GM12878 (cell line): ENCODE measurements at regions not wholly inside any gene's neighbourhood (a gene's known extent, or its start where the extent isn't known, plus 50 kb on each side); places are given as distances from the start of the nearest gene placed in this dataset.

Experiments
- CTCF ChIP-seq, 3 experiments: IDR thresholded peaks in 2 of 3; conservative IDR thresholded peaks in 1 of 3; 2 replicates each; pipeline ENCODE4 v1.5.1; 2011; ENCODE audit warnings: low read depth in 3 of 3, low read length in 3 of 3, mild to moderate bottlenecking in 3 of 3, control low read depth in 2 of 3, moderate library complexity in 2 of 3, inconsistent platforms in 1 of 3, mixed read lengths in 1 of 3; ENCODE audit not compliant: control insufficient read depth in 2 of 3, insufficient read depth in 1 of 3; ENCODE audit errors: extremely low read depth in 1 of 3
- ETV6 ChIP-seq, 2 experiments: fragments of 450-650 bp in 1 of 2; IDR thresholded peaks in 1 of 2; conservative IDR thresholded peaks in 1 of 2; 2 replicates each; pipeline ENCODE4 v1.6.1; 2014; ENCODE audit warnings: antibody characterized with exemption in 1 of 2, borderline replicate concordance in 1 of 2, low read depth in 1 of 2, mild to moderate bottlenecking in 1 of 2, moderate library complexity in 1 of 2
- FOXK2 ChIP-seq: fragments of 450-650 bp; IDR thresholded peaks from 2 replicates; pipeline ENCODE4 v1.6.1; 2017; ENCODE audit warnings: mild to moderate bottlenecking, moderate library complexity
- GABPA ChIP-seq: IDR thresholded peaks from 2 replicates; pipeline ENCODE4 v1.6.1; 2014; ENCODE audit warnings: antibody characterized with exemption, low read depth, mild to moderate bottlenecking, inconsistent platforms
- NFYB ChIP-seq: IDR thresholded peaks from 2 replicates; pipeline ENCODE4 v1.6.1; 2011; ENCODE audit warnings: low read depth, mild to moderate bottlenecking, low read length, improper control_type of control experiment, moderate library complexity; ENCODE audit not compliant: insufficient read depth
- POLR2AphosphoS5 ChIP-seq: IDR thresholded peaks from 2 replicates; pipeline ENCODE4 v1.6.1; 2011; ENCODE audit warnings: mild to moderate bottlenecking, low read length, inconsistent platforms
- WRNIP1 ChIP-seq: IDR thresholded peaks from 2 replicates; pipeline ENCODE4 v1.6.1; 2011; ENCODE audit warnings: low read depth, low read length, improper control_type of control experiment, borderline replicate concordance
- TF ChIP-seq, protein P1 (sequence below): fragments of 450-650 bp; IDR thresholded peaks from 2 replicates; pipeline ENCODE4 v1.6.1; 2016; ENCODE audit warnings: mild to moderate bottlenecking, moderate library complexity, borderline replicate concordance

DNA sequence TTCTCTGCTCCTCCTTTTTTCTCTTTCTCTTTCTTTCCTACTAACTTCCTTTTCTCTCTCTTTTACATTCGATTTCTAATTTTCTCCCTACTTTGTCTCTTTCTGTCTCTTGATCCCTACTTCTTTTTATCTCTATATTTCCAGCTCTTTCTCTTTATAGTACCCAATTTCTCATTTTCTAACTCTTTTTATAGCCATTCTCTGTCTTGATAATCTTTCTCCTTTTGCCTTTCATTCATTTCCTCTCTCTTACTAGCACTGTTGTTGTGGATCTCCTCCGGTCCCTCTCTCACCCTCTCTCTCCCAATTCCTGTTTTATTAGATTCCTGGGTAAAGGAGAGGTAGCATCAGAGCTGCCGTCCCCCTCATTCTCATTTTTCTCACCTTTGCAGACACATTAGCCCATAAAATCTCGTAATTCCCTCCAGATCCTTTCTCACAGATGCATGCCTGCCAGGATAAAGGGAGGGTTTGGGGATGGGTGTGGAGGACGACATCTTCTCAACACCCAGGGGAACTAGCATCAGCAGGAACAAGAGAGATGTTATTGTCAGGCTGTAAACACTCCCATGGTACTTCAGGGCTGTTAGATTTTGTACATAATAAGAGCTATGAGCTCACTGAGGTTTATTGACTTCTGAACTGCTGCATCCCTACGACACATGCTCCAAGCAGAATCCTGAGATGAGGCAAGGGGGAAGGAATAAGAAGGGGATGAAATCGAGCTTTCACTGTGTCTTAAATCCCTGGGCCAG lies 159.0 kb upstream of the GALNT2 start:
- TF ChIP-seq CTCF (IDR thresholded peaks at IDR 0.05 in 2 of 3, conservative IDR thresholded peaks at IDR 0.05 in 1 of 3; ENCODE audit: control insufficient read depth in 2 of 3, extremely low read depth in 1 of 3, insufficient read depth in 1 of 3, low read depth in 3 of 3, low read length in 3 of 3) (no peak), GABPA (no peak), WRNIP1 (no peak), ETV6 (conservative IDR thresholded peaks at IDR 0.05 in 1 of 2, IDR thresholded peaks at IDR 0.05 in 1 of 2; ENCODE audit: borderline replicate concordance in 1 of 2, low read depth in 1 of 2) (no peak), POLR2AphosphoS5 (no peak), FOXK2 (no peak), NFYB (no peak)
- TF ChIP-seq, protein P1, sequence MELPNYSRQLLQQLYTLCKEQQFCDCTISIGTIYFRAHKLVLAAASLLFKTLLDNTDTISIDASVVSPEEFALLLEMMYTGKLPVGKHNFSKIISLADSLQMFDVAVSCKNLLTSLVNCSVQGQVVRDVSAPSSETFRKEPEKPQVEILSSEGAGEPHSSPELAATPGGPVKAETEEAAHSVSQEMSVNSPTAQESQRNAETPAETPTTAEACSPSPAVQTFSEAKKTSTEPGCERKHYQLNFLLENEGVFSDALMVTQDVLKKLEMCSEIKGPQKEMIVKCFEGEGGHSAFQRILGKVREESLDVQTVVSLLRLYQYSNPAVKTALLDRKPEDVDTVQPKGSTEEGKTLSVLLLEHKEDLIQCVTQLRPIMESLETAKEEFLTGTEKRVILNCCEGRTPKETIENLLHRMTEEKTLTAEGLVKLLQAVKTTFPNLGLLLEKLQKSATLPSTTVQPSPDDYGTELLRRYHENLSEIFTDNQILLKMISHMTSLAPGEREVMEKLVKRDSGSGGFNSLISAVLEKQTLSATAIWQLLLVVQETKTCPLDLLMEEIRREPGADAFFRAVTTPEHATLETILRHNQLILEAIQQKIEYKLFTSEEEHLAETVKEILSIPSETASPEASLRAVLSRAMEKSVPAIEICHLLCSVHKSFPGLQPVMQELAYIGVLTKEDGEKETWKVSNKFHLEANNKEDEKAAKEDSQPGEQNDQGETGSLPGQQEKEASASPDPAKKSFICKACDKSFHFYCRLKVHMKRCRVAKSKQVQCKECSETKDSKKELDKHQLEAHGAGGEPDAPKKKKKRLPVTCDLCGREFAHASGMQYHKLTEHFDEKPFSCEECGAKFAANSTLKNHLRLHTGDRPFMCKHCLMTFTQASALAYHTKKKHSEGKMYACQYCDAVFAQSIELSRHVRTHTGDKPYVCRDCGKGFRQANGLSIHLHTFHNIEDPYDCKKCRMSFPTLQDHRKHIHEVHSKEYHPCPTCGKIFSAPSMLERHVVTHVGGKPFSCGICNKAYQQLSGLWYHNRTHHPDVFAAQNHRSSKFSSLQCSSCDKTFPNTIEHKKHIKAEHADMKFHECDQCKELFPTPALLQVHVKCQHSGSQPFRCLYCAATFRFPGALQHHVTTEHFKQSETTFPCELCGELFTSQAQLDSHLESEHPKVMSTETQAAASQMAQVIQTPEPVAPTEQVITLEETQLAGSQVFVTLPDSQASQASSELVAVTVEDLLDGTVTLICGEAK: no peak
